IMR-90 (cell line): ENCODE measurements at regions not wholly inside any gene's neighbourhood (a gene's known extent, or its start where the extent isn't known, plus 50 kb on each side); places are given as distances from the start of the nearest gene placed in this dataset.
A peak's percentile ranks its signal among the peaks of the same experiment; 100 is the strongest.

Source experiments
- ATAC-seq: fragments of 200-7000 bp; cut with Tn5 transposase; 2 replicates; pipeline ENCODE4 v1.9.1; 2020; ENCODE audit warnings: low read depth, mild to moderate bottlenecking, moderate library complexity
- BruUV-seq: library from RNA; stranded (reverse); fragments of 400-500 nt; replicated peaks from 2 replicates; lab custom pipeline; 2021; lab: Mats Ljungman, UMichigan
- CTCF ChIA-PET: fragments of 300-600 bp; formaldehyde crosslinking; extraction: SDS; loops from one replicate; lab custom pipeline; 2021; ENCODE audit warnings: antibody characterized with exemption; lab: Yijun Ruan, JAX
- POLR2A ChIA-PET: fragments of 300-600 bp; sonication (Branson Sonifier 250); formaldehyde crosslinking; loops from one replicate; lab custom pipeline; 2022; ENCODE audit warnings: antibody characterized with exemption; ENCODE audit not compliant: unreplicated experiment; lab: Charles Lee
- DNase-seq: peaks from one replicate; pipeline ENCODE4 v3.0.0; 2013
- H2AFZ ChIP-seq: replicated peaks from 2 replicates; pipeline ENCODE3; 2013; ENCODE audit warnings: low read length, mild to moderate bottlenecking; ENCODE audit not compliant: poor library complexity
- H2AK5ac ChIP-seq: 2 replicates; pipeline ENCODE4 v1.6.1; 2013; ENCODE audit warnings: low read depth, low read length, inconsistent platforms
- H2AK9ac ChIP-seq: replicated peaks from 2 replicates; pipeline ENCODE3; 2013; ENCODE audit warnings: mild to moderate bottlenecking, low read depth, low read length, moderate library complexity; ENCODE audit not compliant: poor library complexity
- H2BK120ac ChIP-seq: 2 replicates; pipeline ENCODE4 v1.6.1; 2013; ENCODE audit warnings: low read depth, low read length, inconsistent platforms
- H2BK15ac ChIP-seq: 3 replicates; pipeline ENCODE4 v1.6.1; 2013; ENCODE audit warnings: low read depth, low read length, inconsistent platforms
- H2BK20ac ChIP-seq: 2 replicates; pipeline ENCODE4 v1.6.1; 2013; ENCODE audit warnings: low read depth, mild to moderate bottlenecking, inconsistent platforms, low read length, moderate library complexity
- H2BK5ac ChIP-seq: 2 replicates; pipeline ENCODE4 v1.6.1; 2013; ENCODE audit warnings: mild to moderate bottlenecking, low read depth, low read length, inconsistent platforms; ENCODE audit not compliant: poor library complexity, severe bottlenecking
- H3K14ac ChIP-seq: replicated peaks from 2 replicates; pipeline ENCODE4 v1.6.1; 2013; ENCODE audit warnings: low read depth, low read length, inconsistent platforms
- H3K18ac ChIP-seq: 2 replicates; pipeline ENCODE4 v1.6.1; 2013; ENCODE audit warnings: low read depth, low read length, control low read depth
- H3K23ac ChIP-seq: 2 replicates; pipeline ENCODE4 v1.6.1; 2013; ENCODE audit warnings: low read depth, low read length, inconsistent platforms
- H3K27ac ChIP-seq: 2 replicates; pipeline ENCODE4 v1.5.1; 2013; ENCODE audit warnings: mild to moderate bottlenecking, control low read depth, low read length; ENCODE audit not compliant: insufficient read depth
- H3K27me3 ChIP-seq: 2 replicates; pipeline ENCODE4 v1.6.1; 2013; ENCODE audit warnings: low read length; ENCODE audit not compliant: control insufficient read depth, insufficient read depth
- H3K36me3 ChIP-seq: 2 replicates; pipeline ENCODE4 v1.6.1; 2013; ENCODE audit warnings: low read length, mixed read lengths; ENCODE audit not compliant: control insufficient read depth, insufficient read depth
- H3K4ac ChIP-seq: 2 replicates; pipeline ENCODE4 v1.6.1; 2013; ENCODE audit warnings: low read depth, low read length, inconsistent platforms
- H3K4me1 ChIP-seq: 2 replicates; pipeline ENCODE4 v1.6.1; 2013; ENCODE audit warnings: low read length, mixed read lengths; ENCODE audit not compliant: control insufficient read depth, insufficient read depth
- H3K4me2 ChIP-seq: 2 replicates; pipeline ENCODE4 v1.6.1; 2013; ENCODE audit warnings: low read depth, mild to moderate bottlenecking, control low read depth, low read length, moderate library complexity
- H3K4me3 ChIP-seq: 2 replicates; pipeline ENCODE4 v1.5.1; 2013; ENCODE audit warnings: low read depth, mild to moderate bottlenecking, control low read depth, low read length, moderate library complexity; ENCODE audit not compliant: insufficient read depth
- H3K56ac ChIP-seq: 2 replicates; pipeline ENCODE4 v1.6.1; 2013; ENCODE audit warnings: low read length, inconsistent platforms; ENCODE audit not compliant: insufficient read depth; ENCODE audit errors: extremely low read depth
- H3K79me1 ChIP-seq, 2 experiments: 2 replicates each; pipeline ENCODE4 v1.6.1; 2013; ENCODE audit warnings: low read length in 2 of 2, inconsistent platforms in 1 of 2, low read depth in 1 of 2
- H3K9ac ChIP-seq: 2 replicates; pipeline ENCODE4 v1.6.1; 2013; ENCODE audit warnings: low read depth, low read length, control low read depth
- H3K9me1 ChIP-seq: 2 replicates; pipeline ENCODE4 v1.6.1; 2013; ENCODE audit warnings: low read length, inconsistent platforms; ENCODE audit not compliant: insufficient read depth
- H3K9me3 ChIP-seq: 2 replicates; pipeline ENCODE4 v1.6.1; 2013; ENCODE audit warnings: low read length; ENCODE audit not compliant: control insufficient read depth, insufficient read depth
- H4K20me1 ChIP-seq: 2 replicates; pipeline ENCODE4 v1.6.1; 2013; ENCODE audit warnings: low read length, inconsistent platforms; ENCODE audit not compliant: insufficient read depth
- H4K5ac ChIP-seq: 2 replicates; pipeline ENCODE4 v1.6.1; 2013; ENCODE audit warnings: mild to moderate bottlenecking, low read depth, low read length, control low read depth
- H4K8ac ChIP-seq, 2 experiments: 2 replicates each; pipeline ENCODE4 v1.6.1; 2013; ENCODE audit warnings: low read depth in 2 of 2, low read length in 2 of 2, control low read depth in 1 of 2, inconsistent platforms in 1 of 2
- H4K91ac ChIP-seq: 2 replicates; pipeline ENCODE4 v1.6.1; 2013; ENCODE audit warnings: low read depth, low read length, inconsistent platforms; ENCODE audit not compliant: insufficient read depth
- BHLHE40 ChIP-seq: fragments of 150-350 bp; IDR thresholded peaks from 2 replicates; pipeline ENCODE4 v1.6.1; 2016; ENCODE audit warnings: mild to moderate bottlenecking, low read depth, low read length
- CEBPB ChIP-seq: IDR thresholded peaks from 2 replicates; pipeline ENCODE4 v1.6.1; 2012; ENCODE audit warnings: low read depth, low read length, improper control_type of control experiment
- CHD1 ChIP-seq: IDR thresholded peaks from 2 replicates; pipeline ENCODE4 v1.6.1; 2012; ENCODE audit warnings: low read depth, low read length, improper control_type of control experiment
- CTCF ChIP-seq: conservative IDR thresholded peaks from 2 replicates; pipeline ENCODE4 v1.5.1; 2012; ENCODE audit warnings: mild to moderate bottlenecking, low read depth, low read length, improper control_type of control experiment
- ELK1 ChIP-seq: fragments of 150-350 bp; IDR thresholded peaks from 2 replicates; pipeline ENCODE4 v1.6.1; 2016; ENCODE audit warnings: low read depth, mild to moderate bottlenecking, low read length, moderate library complexity, borderline replicate concordance
- MAFK ChIP-seq: IDR thresholded peaks from 2 replicates; pipeline ENCODE4 v1.6.1; 2012; ENCODE audit warnings: low read depth, low read length, improper control_type of control experiment
- MAZ ChIP-seq: IDR thresholded peaks from 2 replicates; pipeline ENCODE4 v1.6.1; 2012; ENCODE audit warnings: low read depth, mild to moderate bottlenecking, low read length, improper control_type of control experiment, moderate library complexity, borderline replicate concordance
- MXI1 ChIP-seq: IDR thresholded peaks from 2 replicates; pipeline ENCODE4 v1.6.1; 2012; ENCODE audit warnings: low read depth, mild to moderate bottlenecking, low read length, moderate library complexity, borderline replicate concordance
- NFE2L2 ChIP-seq: fragments of 150-350 bp; IDR thresholded peaks from 2 replicates; pipeline ENCODE4 v1.6.1; 2016; ENCODE audit warnings: low read depth, mild to moderate bottlenecking, low read length
- POLR2A ChIP-seq: IDR thresholded peaks from 2 replicates; pipeline ENCODE4 v1.6.1; 2012; ENCODE audit warnings: mild to moderate bottlenecking, low read depth, low read length
- RAD21 ChIP-seq: IDR thresholded peaks from 2 replicates; pipeline ENCODE4 v1.6.1; 2012; ENCODE audit warnings: low read length, improper control_type of control experiment
- RCOR1 ChIP-seq: IDR thresholded peaks from 2 replicates; pipeline ENCODE4 v1.6.1; 2012; ENCODE audit warnings: mild to moderate bottlenecking, low read length, improper control_type of control experiment; ENCODE audit not compliant: insufficient replicate concordance
- RFX5 ChIP-seq: IDR thresholded peaks from 2 replicates; pipeline ENCODE4 v1.8.0; 2012; ENCODE audit warnings: low read depth, mild to moderate bottlenecking, low read length, moderate library complexity
- USF2 ChIP-seq: fragments of 150-350 bp; IDR thresholded peaks from 2 replicates; pipeline ENCODE4 v1.6.1; 2017; ENCODE audit warnings: mild to moderate bottlenecking, antibody characterized with exemption, low read length, low read depth
- WGBS, 2 experiments: methylation state at CpG; one replicate each; pipeline versions ENCODE4 v1.1.5 to v1.1.7; 2013; ENCODE audit warnings: missing lambda C conversion rate in 2 of 2; ENCODE audit not compliant: insufficient read length in 1 of 2; ENCODE audit errors: extremely low coverage in 2 of 2; 5-methylcytosine and 5-hydroxymethylcytosine counted together
- dilution Hi-C: fragments of 300-500 bp; cut with HindIII; formaldehyde crosslinking; loops from one replicate; pipeline ENCODE4 v1.14.3; 2018; ENCODE audit warnings: low sequenced_read_pairs; ENCODE audit not compliant: unreplicated experiment
- in situ Hi-C: fragments of 300-500 bp; cut with MboI; formaldehyde crosslinking; loops from 3 replicates; pipeline ENCODE4 v1.14.3; 2019; ENCODE audit warnings: low sequenced_read_pairs, inconsistent platforms, mixed read lengths
- intact Hi-C: fragments of 100-400 bp; cut with micrococcal nuclease; formaldehyde crosslinking; loops from 2 replicates; pipeline ENCODE4 v1.10.0; 2022

- 92% methylated on average over 2 of the region's 13 CpGs; no CpG with 5 or more reads in 1 of the 2 experiments for WGBS, 2 experiments
- Histone ChIP-seq H3K18ac (peak overlapping the region; percentile 22), H3K4me3 (no peak overlapping the region), H3K14ac (peak overlapping the region; percentile 35), H2BK120ac (peak overlapping the region; percentile 76), H3K9me3 (no peaks in the 10 kb centered on the region), H3K9me1 (peaks cover 6% of the 10 kb centered on the region), H4K8ac (peak overlapping the region; percentile 9 to 23; a peak in 3 of 4 replicates), H3K4me1 (peaks cover 12% of the 10 kb centered on the region), H4K20me1 (no peaks in the 10 kb centered on the region), H4K5ac (peak overlapping the region; percentile 4), H3K9ac (no peak overlapping the region), H2BK20ac (peak overlapping the region; percentile 81), H2AK5ac (peak overlapping the region; percentile 93), H3K27ac (peak overlapping the region; percentile 31; the same call in 1 of the 2 replicates), H3K4ac (peak overlapping the region; percentile 83), H2BK15ac (peak overlapping the region; percentile 70; the same call in 2 of the 3 replicates), H2BK5ac (peak overlapping the region; percentile 6), H2AK9ac (no peak overlapping the region), H3K36me3 (no peaks in the 10 kb centered on the region), H3K56ac (no peak overlapping the region), H3K79me1 (no peaks in the 10 kb centered on the region; a peak in 1 of 4 replicates), H3K4me2 (no peak overlapping the region), H4K91ac (peak overlapping the region; percentile 82), H3K27me3 (no peaks in the 10 kb centered on the region), H2AFZ (peak overlapping the region; percentile 68), H3K23ac (peak overlapping the region; percentile 32)
- ATAC-seq (peak; percentile 74), DNase-seq (peak; percentile 74)
- ChIA-PET POLR2A (no interaction called here), CTCF (interaction anchor here (0.5 to 1.2 kb wide), 5 partner anchors 39 to 327 kb away, joined by 3 to 5 read pairs (median 4); no protein-coding TSS in a partner anchor)
- no TSS peak for BruUV-seq
- dilution Hi-C loops = loop anchor here (25.0 kb wide), 1 partner anchor 295 kb away; no protein-coding TSS in a partner anchor
- in situ Hi-C loops = loop anchor here (5.0 kb wide), 1 partner anchor 280 kb away; no protein-coding TSS in a partner anchor
- intact Hi-C loops = no loop called here
- TF ChIP-seq POLR2A (no peak), RFX5 (no peak), ELK1 (no peak), MXI1 (no peak), BHLHE40 (no peak), CEBPB (no peak), MAZ (no peak), RAD21 (peak; percentile 68), CTCF (peak; percentile 52), NFE2L2 (no peak), CHD1 (no peak), USF2 (no peak), RCOR1 (no peak), MAFK (no peak)
These were observed 119.9 kb upstream of the NDUFV2 start for GRCh38 chr18:8982416-8983183.
